GM10266 (cell line): ENCODE measurements at regions not wholly inside any gene's neighbourhood (a gene's known extent, or its start where the extent isn't known, plus 50 kb on each side); places are given as distances from the start of the nearest gene placed in this dataset.

Experiments used
- DNase-seq: peaks from one replicate; pipeline ENCODE4 v3.0.0; 2012; ENCODE audit errors: extremely low spot score
- CTCF ChIP-seq: IDR thresholded peaks from 2 replicates; pipeline ENCODE4 v1.5.1; 2012; ENCODE audit warnings: mild to moderate bottlenecking, low read depth; ENCODE audit not compliant: control insufficient read depth, insufficient read depth; ENCODE audit errors: missing control alignments

GRCh38 chr17:6005939-6006338, 64.2 kb upstream of the WSCD1 start:
- DNase-seq, result no peak

GRCh38 chr17:6011206-6011605, 59.0 kb upstream of the WSCD1 start:
- DNase-seq, result no peak
- no peak for TF ChIP-seq CTCF

More at GRCh38 chr17:6005939-6006338, 64.2 kb upstream of the WSCD1 start:
- no peak for TF ChIP-seq CTCF

GRCh38 chr17:6018788-6019187, 51.4 kb upstream of the WSCD1 start:
- TF ChIP-seq CTCF, result no peak
- DNase-seq, result no peak

- TF ChIP-seq CTCF, result no peak
- DNase-seq, result no peak
These were observed 50.2 kb upstream of the WSCD1 start for GRCh38 chr17:6019959-6020358.

GRCh38 chr17:6020376-6021010, 49.7 kb upstream of the WSCD1 start:
- no peak for TF ChIP-seq CTCF
- no peak for DNase-seq
